SK-N-SH (cell line): ENCODE measurements at regions not wholly inside any gene's neighbourhood (a gene's known extent, or its start where the extent isn't known, plus 50 kb on each side); places are given as distances from the start of the nearest gene placed in this dataset.

Source experiments
- CTCF ChIP-seq: fragments of 200-600 bp; sonication (generic); IDR thresholded peaks from 2 replicates; pipeline ENCODE4 v1.6.1; 2017; ENCODE audit warnings: antibody characterized with exemption, mild to moderate bottlenecking, moderate library complexity
- EP300 ChIP-seq, 2 experiments: IDR thresholded peaks; 2 replicates each; pipeline versions ENCODE4 v1.4.0 to v1.6.1; 2012; ENCODE audit warnings: borderline replicate concordance in 1 of 2, low read depth in 1 of 2, low read length in 1 of 2
- MEF2A ChIP-seq: IDR thresholded peaks from 2 replicates; pipeline ENCODE4 v1.4.0; 2012; ENCODE audit warnings: low read depth, borderline replicate concordance
- MXI1 ChIP-seq: IDR thresholded peaks from 2 replicates; pipeline ENCODE4 v1.6.1; 2012; ENCODE audit warnings: mild to moderate bottlenecking, low read depth, low read length, improper control_type of control experiment
- NFIC ChIP-seq: IDR thresholded peaks from 2 replicates; pipeline ENCODE4 v1.4.0; 2012; ENCODE audit warnings: borderline replicate concordance
- NRF1 ChIP-seq: IDR thresholded peaks from 2 replicates; pipeline ENCODE4 v1.6.1; 2012; ENCODE audit warnings: low read depth, mild to moderate bottlenecking, low read length
- POLR2AphosphoS5 ChIP-seq: IDR thresholded peaks from 2 replicates; pipeline ENCODE4 v1.6.1; 2012; ENCODE audit warnings: low read depth, low read length
- RAD21 ChIP-seq: IDR thresholded peaks from 2 replicates; pipeline ENCODE4 v1.6.1; 2012; ENCODE audit warnings: mild to moderate bottlenecking, low read length
- REST ChIP-seq: IDR thresholded peaks from 2 replicates; pipeline ENCODE4 v1.6.1; 2012; ENCODE audit warnings: mild to moderate bottlenecking, low read depth, low read length, moderate library complexity
- RXRA ChIP-seq: IDR thresholded peaks from 2 replicates; pipeline ENCODE4 v1.4.0; 2012; ENCODE audit warnings: low read depth, mild to moderate bottlenecking, borderline replicate concordance
- SIN3A ChIP-seq: IDR thresholded peaks from 2 replicates; pipeline ENCODE4 v1.6.1; 2012; ENCODE audit warnings: low read depth, mild to moderate bottlenecking, low read length, moderate library complexity, borderline replicate concordance
- TAF1 ChIP-seq: IDR thresholded peaks from 2 replicates; pipeline ENCODE4 v1.6.1; 2012; ENCODE audit warnings: low read depth, mild to moderate bottlenecking, low read length, moderate library complexity, borderline replicate concordance
- TCF12 ChIP-seq: IDR thresholded peaks from 2 replicates; pipeline ENCODE4 v1.4.0; 2012
- USF2 ChIP-seq: fragments of 150-350 bp; IDR thresholded peaks from 2 replicates; pipeline ENCODE4 v1.6.1; 2017; ENCODE audit warnings: antibody characterized with exemption, low read length, low read depth, borderline replicate concordance

GRCh38 chr1:38431535-38432376, 385.2 kb upstream of the POU3F1 start:
- TF ChIP-seq SIN3A: no peak
- TF ChIP-seq NFIC: no peak
- no peak for TF ChIP-seq EP300 (IDR thresholded peaks at IDR 0.05; ENCODE audit: borderline replicate concordance in 1 of 2, low read depth in 1 of 2, low read length in 1 of 2)
- TF ChIP-seq POLR2AphosphoS5: no peak
- TF ChIP-seq TAF1: no peak
- TF ChIP-seq MXI1: no peak
- TF ChIP-seq CTCF: no peak
- no peak for TF ChIP-seq RXRA
- no peak for TF ChIP-seq USF2
- TF ChIP-seq MEF2A: no peak
- no peak for TF ChIP-seq NRF1
- no peak for TF ChIP-seq TCF12
- no peak for TF ChIP-seq REST
- no peak for TF ChIP-seq RAD21
